IMR-90 (cell line): ENCODE measurements at regions not wholly inside any gene's neighbourhood (a gene's known extent, or its start where the extent isn't known, plus 50 kb on each side); places are given as distances from the start of the nearest gene placed in this dataset.
"Not testable (repeated sequence)": the region's sequence is repeated elsewhere in the genome, so short reads cannot be mapped to it uniquely, and the experiment has no call there.

Experiments
- ATAC-seq: fragments of 200-7000 bp; cut with Tn5 transposase; 2 replicates; pipeline ENCODE4 v1.9.1; 2020; ENCODE audit warnings: low read depth, mild to moderate bottlenecking, moderate library complexity
- BruUV-seq: library from RNA; stranded (reverse); fragments of 400-500 nt; replicated peaks from 2 replicates; lab custom pipeline; 2021; lab: Mats Ljungman, UMichigan
- CTCF ChIA-PET: fragments of 300-600 bp; formaldehyde crosslinking; extraction: SDS; loops from one replicate; lab custom pipeline; 2021; ENCODE audit warnings: antibody characterized with exemption; lab: Yijun Ruan, JAX
- POLR2A ChIA-PET: fragments of 300-600 bp; sonication (Branson Sonifier 250); formaldehyde crosslinking; loops from one replicate; lab custom pipeline; 2022; ENCODE audit warnings: antibody characterized with exemption; ENCODE audit not compliant: unreplicated experiment; lab: Charles Lee
- DNase-seq: peaks from one replicate; pipeline ENCODE4 v3.0.0; 2013
- H2AFZ ChIP-seq: replicated peaks from 2 replicates; pipeline ENCODE3; 2013; ENCODE audit warnings: low read length, mild to moderate bottlenecking; ENCODE audit not compliant: poor library complexity
- H2AK5ac ChIP-seq: 2 replicates; pipeline ENCODE4 v1.6.1; 2013; ENCODE audit warnings: low read depth, low read length, inconsistent platforms
- H2AK9ac ChIP-seq: replicated peaks from 2 replicates; pipeline ENCODE3; 2013; ENCODE audit warnings: mild to moderate bottlenecking, low read depth, low read length, moderate library complexity; ENCODE audit not compliant: poor library complexity
- H2BK120ac ChIP-seq: 2 replicates; pipeline ENCODE4 v1.6.1; 2013; ENCODE audit warnings: low read depth, low read length, inconsistent platforms
- H2BK15ac ChIP-seq: 3 replicates; pipeline ENCODE4 v1.6.1; 2013; ENCODE audit warnings: low read depth, low read length, inconsistent platforms
- H2BK20ac ChIP-seq: 2 replicates; pipeline ENCODE4 v1.6.1; 2013; ENCODE audit warnings: low read depth, mild to moderate bottlenecking, inconsistent platforms, low read length, moderate library complexity
- H2BK5ac ChIP-seq: 2 replicates; pipeline ENCODE4 v1.6.1; 2013; ENCODE audit warnings: mild to moderate bottlenecking, low read depth, low read length, inconsistent platforms; ENCODE audit not compliant: poor library complexity, severe bottlenecking
- H3K14ac ChIP-seq: replicated peaks from 2 replicates; pipeline ENCODE4 v1.6.1; 2013; ENCODE audit warnings: low read depth, low read length, inconsistent platforms
- H3K18ac ChIP-seq: 2 replicates; pipeline ENCODE4 v1.6.1; 2013; ENCODE audit warnings: low read depth, low read length, control low read depth
- H3K23ac ChIP-seq: 2 replicates; pipeline ENCODE4 v1.6.1; 2013; ENCODE audit warnings: low read depth, low read length, inconsistent platforms
- H3K27ac ChIP-seq: 2 replicates; pipeline ENCODE4 v1.5.1; 2013; ENCODE audit warnings: mild to moderate bottlenecking, control low read depth, low read length; ENCODE audit not compliant: insufficient read depth
- H3K27me3 ChIP-seq: 2 replicates; pipeline ENCODE4 v1.6.1; 2013; ENCODE audit warnings: low read length; ENCODE audit not compliant: control insufficient read depth, insufficient read depth
- H3K36me3 ChIP-seq: 2 replicates; pipeline ENCODE4 v1.6.1; 2013; ENCODE audit warnings: low read length, mixed read lengths; ENCODE audit not compliant: control insufficient read depth, insufficient read depth
- H3K4ac ChIP-seq: 2 replicates; pipeline ENCODE4 v1.6.1; 2013; ENCODE audit warnings: low read depth, low read length, inconsistent platforms
- H3K4me1 ChIP-seq: 2 replicates; pipeline ENCODE4 v1.6.1; 2013; ENCODE audit warnings: low read length, mixed read lengths; ENCODE audit not compliant: control insufficient read depth, insufficient read depth
- H3K4me2 ChIP-seq: 2 replicates; pipeline ENCODE4 v1.6.1; 2013; ENCODE audit warnings: low read depth, mild to moderate bottlenecking, control low read depth, low read length, moderate library complexity
- H3K4me3 ChIP-seq: 2 replicates; pipeline ENCODE4 v1.5.1; 2013; ENCODE audit warnings: low read depth, mild to moderate bottlenecking, control low read depth, low read length, moderate library complexity; ENCODE audit not compliant: insufficient read depth
- H3K56ac ChIP-seq: 2 replicates; pipeline ENCODE4 v1.6.1; 2013; ENCODE audit warnings: low read length, inconsistent platforms; ENCODE audit not compliant: insufficient read depth; ENCODE audit errors: extremely low read depth
- H3K79me1 ChIP-seq, 2 experiments: 2 replicates each; pipeline ENCODE4 v1.6.1; 2013; ENCODE audit warnings: low read length in 2 of 2, inconsistent platforms in 1 of 2, low read depth in 1 of 2
- H3K9ac ChIP-seq: 2 replicates; pipeline ENCODE4 v1.6.1; 2013; ENCODE audit warnings: low read depth, low read length, control low read depth
- H3K9me1 ChIP-seq: 2 replicates; pipeline ENCODE4 v1.6.1; 2013; ENCODE audit warnings: low read length, inconsistent platforms; ENCODE audit not compliant: insufficient read depth
- H3K9me3 ChIP-seq: 2 replicates; pipeline ENCODE4 v1.6.1; 2013; ENCODE audit warnings: low read length; ENCODE audit not compliant: control insufficient read depth, insufficient read depth
- H4K20me1 ChIP-seq: 2 replicates; pipeline ENCODE4 v1.6.1; 2013; ENCODE audit warnings: low read length, inconsistent platforms; ENCODE audit not compliant: insufficient read depth
- H4K5ac ChIP-seq: 2 replicates; pipeline ENCODE4 v1.6.1; 2013; ENCODE audit warnings: mild to moderate bottlenecking, low read depth, low read length, control low read depth
- H4K8ac ChIP-seq, 2 experiments: 2 replicates each; pipeline ENCODE4 v1.6.1; 2013; ENCODE audit warnings: low read depth in 2 of 2, low read length in 2 of 2, control low read depth in 1 of 2, inconsistent platforms in 1 of 2
- H4K91ac ChIP-seq: 2 replicates; pipeline ENCODE4 v1.6.1; 2013; ENCODE audit warnings: low read depth, low read length, inconsistent platforms; ENCODE audit not compliant: insufficient read depth
- WGBS, 2 experiments: methylation state at CpG; one replicate each; pipeline versions ENCODE4 v1.1.5 to v1.1.7; 2013; ENCODE audit warnings: missing lambda C conversion rate in 2 of 2; ENCODE audit not compliant: insufficient read length in 1 of 2; ENCODE audit errors: extremely low coverage in 2 of 2; 5-methylcytosine and 5-hydroxymethylcytosine counted together
- dilution Hi-C: fragments of 300-500 bp; cut with HindIII; formaldehyde crosslinking; loops from one replicate; pipeline ENCODE4 v1.14.3; 2018; ENCODE audit warnings: low sequenced_read_pairs; ENCODE audit not compliant: unreplicated experiment
- in situ Hi-C: fragments of 300-500 bp; cut with MboI; formaldehyde crosslinking; loops from 3 replicates; pipeline ENCODE4 v1.14.3; 2019; ENCODE audit warnings: low sequenced_read_pairs, inconsistent platforms, mixed read lengths
- intact Hi-C: fragments of 100-400 bp; cut with micrococcal nuclease; formaldehyde crosslinking; loops from 2 replicates; pipeline ENCODE4 v1.10.0; 2022

GRCh38 chrX:138962419-138962818 is 250.9 kb upstream of the FGF13 start:
- no CpG with 5 or more reads among the region's 3 CpGs for WGBS, 2 experiments
- CTCF ChIA-PET: not testable (repeated sequence)

More at GRCh38 chrX:138962419-138962818, 250.9 kb upstream of the FGF13 start:
- H3K23ac ChIP-seq, ATAC-seq, H3K9me1 ChIP-seq, H2AK9ac ChIP-seq, H3K4me3 ChIP-seq, POLR2A ChIA-PET, H2BK120ac ChIP-seq, intact Hi-C loops, H2BK15ac ChIP-seq, dilution Hi-C loops, H2BK5ac ChIP-seq, H3K56ac ChIP-seq, H2AFZ ChIP-seq, H3K27ac ChIP-seq, H3K4me1 ChIP-seq, H3K27me3 ChIP-seq, H4K91ac ChIP-seq, H3K79me1 ChIP-seq, H4K5ac ChIP-seq, H2BK20ac ChIP-seq, in situ Hi-C loops, H4K8ac ChIP-seq, H2AK5ac ChIP-seq, H3K14ac ChIP-seq, H3K9me3 ChIP-seq, H4K20me1 ChIP-seq, H3K18ac ChIP-seq, H3K9ac ChIP-seq, BruUV-seq, H3K4ac ChIP-seq, H3K36me3 ChIP-seq, DNase-seq, H3K4me2 ChIP-seq: not testable (repeated sequence)
